Small intestine (tissue), 7 donors: ENCODE measurements at regions not wholly inside any gene's neighbourhood (a gene's known extent, or its start where the extent isn't known, plus 50 kb on each side); places are given as distances from the start of the nearest gene placed in this dataset.

Experiments used
- DNase-seq, 2 donors: peaks; one replicate each; pipeline versions ENCODE4 v3.0.0 to v3.0.0-alpha.2; 2013
- FAIRE-seq: peaks from 2 replicates; lab custom pipeline; 2012; peaks lifted over from hg19 to GRCh38; lab: Jason Lieb, UNC
- H3K27ac ChIP-seq, 3 donors: one replicate each; pipeline ENCODE4 v1.5.1; 2013; ENCODE audit warnings: low read length in 2 of 3, mild to moderate bottlenecking in 2 of 3, control low read depth in 1 of 3, inconsistent platforms in 1 of 3, low read depth in 1 of 3, moderate library complexity in 1 of 3
- H3K27me3 ChIP-seq, 3 donors: one replicate each; pipeline ENCODE4 v1.6.1; 2013; ENCODE audit warnings: low read length in 3 of 3, inconsistent platforms in 1 of 3; ENCODE audit not compliant: control insufficient read depth in 3 of 3, insufficient read depth in 3 of 3
- H3K36me3 ChIP-seq, 3 donors: one replicate each; pipeline ENCODE4 v1.6.1; 2013; ENCODE audit warnings: low read length in 3 of 3, inconsistent platforms in 1 of 3, low read depth in 1 of 3, mild to moderate bottlenecking in 1 of 3, moderate library complexity in 1 of 3; ENCODE audit not compliant: control insufficient read depth in 3 of 3, insufficient read depth in 2 of 3
- H3K4me1 ChIP-seq, 3 donors: one replicate each; pipeline ENCODE4 v1.6.1; 2013; ENCODE audit warnings: low read length in 2 of 3, inconsistent platforms in 1 of 3, low read depth in 1 of 3, mild to moderate bottlenecking in 1 of 3, moderate library complexity in 1 of 3; ENCODE audit not compliant: control insufficient read depth in 3 of 3, insufficient read depth in 2 of 3
- H3K4me3 ChIP-seq, 3 donors: one replicate each; pipeline ENCODE4 v1.5.1; 2013; ENCODE audit warnings: low read length in 3 of 3, control low read depth in 1 of 3, inconsistent platforms in 1 of 3, low read depth in 1 of 3, mild to moderate bottlenecking in 1 of 3, moderate library complexity in 1 of 3
- H3K9me3 ChIP-seq, 2 donors: one replicate each; pipeline ENCODE4 v1.6.1; 2013; ENCODE audit warnings: low read depth in 1 of 2, low read length in 1 of 2; ENCODE audit not compliant: control insufficient read depth in 2 of 2, insufficient read depth in 1 of 2
- WGBS, 3 donors: extraction: QIAGEN DNeasy Blood & Tissue Kit; methylation state at CpG; one replicate each; pipeline ENCODE4 v1.1.7; 2013; 5-methylcytosine and 5-hydroxymethylcytosine counted together
- donor health status: healthy with polysubstance abuse.
- donor health status: control.
- donor health status: control.
- donor health status: Bipolar disorder and iron deficiency.
- donor health status: healthy.

DNA sequence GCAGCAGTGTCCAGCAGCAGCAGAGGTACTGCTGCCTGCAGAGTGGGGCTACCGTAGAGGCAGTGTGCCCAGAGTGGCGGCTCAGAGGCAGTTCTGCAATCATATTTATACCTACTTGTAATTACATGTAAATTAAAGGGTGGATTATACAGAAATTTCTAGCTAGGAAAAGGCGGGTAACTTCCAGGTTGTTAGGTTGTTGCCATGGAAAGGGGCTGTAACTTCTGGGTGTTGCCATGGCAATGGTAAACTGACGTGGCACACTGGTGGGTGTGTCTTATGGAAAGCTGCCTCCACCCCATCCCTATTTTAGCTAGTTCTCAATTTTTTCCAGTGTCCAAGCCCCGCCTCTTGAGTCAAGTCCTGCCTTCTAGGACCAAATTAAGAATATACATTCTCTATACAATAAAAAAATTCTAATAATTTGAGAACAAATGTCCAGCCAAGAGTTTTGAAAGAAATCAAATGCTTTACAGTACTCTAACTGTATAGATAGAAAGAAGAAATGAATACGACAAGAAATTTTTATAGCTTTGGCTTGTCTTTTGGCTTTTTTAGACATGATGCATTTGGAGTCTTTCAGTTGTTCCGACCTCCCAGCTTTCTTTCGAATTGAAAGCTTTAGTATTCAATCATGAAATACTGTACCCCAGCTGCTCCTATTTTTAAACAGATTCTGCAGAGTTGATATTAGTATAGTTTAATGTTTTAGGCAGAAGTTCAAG is 816.6 kb downstream of the DIAPH3 start:
- Histone ChIP-seq H3K27me3 (no peaks in the 10 kb centered on the region), H3K27ac (peak overlapping the region in 1 of 3 donors; percentile 60), H3K9me3 (no peaks in the 10 kb centered on the region), H3K4me1 (no peaks in the 10 kb centered on the region), H3K36me3 (no peaks in the 10 kb centered on the region), H3K4me3 (no peak overlapping the region)
- 46 to 68% (median 62%) methylated on average over 8 of the region's 8 CpGs for WGBS, 3 donors
- DNase-seq (no peak), FAIRE-seq (no peak)

DNA sequence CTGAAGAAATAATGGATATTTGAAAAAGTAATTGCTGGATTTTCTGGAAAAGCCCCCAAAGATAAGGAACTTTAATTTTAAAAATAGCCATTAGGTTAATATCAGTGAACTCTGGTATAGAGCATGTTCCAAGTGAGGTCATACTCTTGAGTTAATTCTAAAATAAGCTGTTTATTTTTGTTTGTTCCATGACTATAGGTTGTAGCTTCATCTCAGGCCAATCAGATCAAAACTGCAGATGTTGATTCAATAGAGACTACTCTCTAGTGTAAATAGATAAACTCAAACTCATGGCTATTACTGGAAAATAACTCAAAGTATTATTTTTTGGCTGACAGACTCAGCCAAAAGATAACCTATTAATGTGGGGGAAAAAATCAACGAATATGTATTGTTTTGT is 815.1 kb downstream of the DIAPH3 start:
- Histone ChIP-seq H3K27ac (no peak overlapping the region), H3K4me1 (no peaks in the 10 kb centered on the region), H3K27me3 (no peaks in the 10 kb centered on the region), H3K9me3 (no peaks in the 10 kb centered on the region), H3K36me3 (no peaks in the 10 kb centered on the region), H3K4me3 (no peak overlapping the region)
- DNase-seq (no peak), FAIRE-seq (no peak)
- WGBS, 3 donors, result 17 to 26% (median 24%) methylated on average over 1 of the region's 1 CpG

DNA sequence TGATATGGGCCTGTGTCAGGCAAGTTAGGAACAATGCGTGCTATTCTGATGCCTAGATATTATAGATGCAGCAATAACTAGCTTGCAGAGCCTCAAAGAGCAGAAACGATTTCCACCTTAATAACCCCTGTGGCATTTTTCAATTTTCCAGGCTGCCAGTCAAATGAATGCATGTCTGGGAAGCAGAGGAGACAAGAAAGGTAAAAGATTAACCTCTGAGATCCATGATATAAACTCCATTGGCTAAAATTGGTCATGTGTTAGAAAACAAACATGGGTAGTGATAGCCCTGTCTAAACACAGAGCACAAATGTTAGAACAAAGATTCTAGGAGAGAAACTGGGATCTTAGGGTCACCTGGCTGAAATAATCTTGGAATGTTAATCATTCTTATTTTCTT is 811.1 kb downstream of the DIAPH3 start:
- H3K36me3 ChIP-seq, result no peaks in the 10 kb centered on the region
- WGBS, 3 donors, result 42 to 68% (median 49%) methylated on average over 2 of the region's 2 CpGs
- H3K9me3 ChIP-seq, result peaks cover 0 to 11% of the 10 kb centered on the region in 2 donors
- no peaks in the 10 kb centered on the region for H3K27me3 ChIP-seq
- DNase-seq (no peak), FAIRE-seq (no peak)
- H3K4me3 ChIP-seq, result no peak overlapping the region
- no peak overlapping the region for H3K27ac ChIP-seq
- no peaks in the 10 kb centered on the region for H3K4me1 ChIP-seq

DNA sequence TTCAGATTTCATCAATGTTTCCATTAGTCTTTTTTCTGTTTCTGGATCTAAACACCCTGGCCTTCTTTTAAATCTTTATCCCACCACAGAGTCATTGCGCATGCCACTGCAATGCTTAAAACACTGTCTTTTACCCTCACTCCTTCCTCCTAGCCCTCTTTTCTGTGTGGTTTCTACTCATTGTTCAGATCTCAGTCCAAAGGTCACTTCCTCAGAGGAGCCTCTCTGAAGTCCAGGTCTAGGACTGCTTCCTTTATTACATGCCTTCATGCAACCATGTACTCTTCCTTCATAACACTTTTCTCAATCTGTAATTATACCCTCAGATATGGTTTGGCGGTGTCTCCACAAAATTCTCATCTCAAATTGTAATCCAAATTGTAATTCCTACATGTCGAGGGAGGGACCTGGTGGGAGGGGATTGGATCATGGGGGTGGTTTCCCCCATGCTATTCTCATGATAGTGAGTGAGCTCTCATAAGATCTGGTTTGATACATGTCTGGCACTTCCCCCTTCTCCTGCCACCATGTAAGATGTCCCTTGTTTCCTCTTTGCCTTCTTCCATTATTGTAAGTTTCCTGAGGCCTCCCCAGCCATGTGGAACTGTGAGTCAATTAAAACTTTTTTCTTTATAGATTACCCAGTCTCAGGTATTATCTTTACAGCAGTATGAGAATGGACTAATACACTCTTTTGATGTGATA is 808.9 kb downstream of the DIAPH3 start:
- no peak for FAIRE-seq
- H3K36me3 ChIP-seq, result no peaks in the 10 kb centered on the region
- H3K27me3 ChIP-seq, result no peaks in the 10 kb centered on the region
- H3K9me3 ChIP-seq, result peaks cover 0 to 11% of the 10 kb centered on the region in 2 donors
- no peak for DNase-seq
- no peak overlapping the region for H3K4me3 ChIP-seq
- H3K4me1 ChIP-seq, result no peaks in the 10 kb centered on the region
- 87 to 90% (median 90%) methylated on average over 3 of the region's 3 CpGs for WGBS, 3 donors
- H3K27ac ChIP-seq, result no peak overlapping the region

DNA sequence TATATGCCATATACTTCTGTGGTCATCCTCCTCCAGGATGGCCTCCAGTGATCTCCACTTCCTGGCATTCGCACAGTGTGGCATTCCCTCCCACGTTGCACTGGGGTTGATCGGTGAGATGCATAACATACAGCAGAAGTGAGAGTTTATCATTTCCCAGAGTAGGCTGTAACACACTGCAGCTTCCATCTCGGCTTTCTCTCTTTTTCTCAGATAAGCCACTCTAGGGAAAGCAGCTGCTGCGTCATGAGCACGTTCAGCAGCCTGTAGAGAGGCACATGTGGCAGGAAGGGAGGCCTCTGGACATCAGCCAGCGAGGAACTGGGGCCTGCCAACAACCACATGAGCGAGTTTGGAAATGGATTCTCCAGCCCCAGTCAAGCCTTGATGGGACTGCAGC is 807.1 kb downstream of the DIAPH3 start:
- no peaks in the 10 kb centered on the region for H3K36me3 ChIP-seq
- no peak overlapping the region for H3K27ac ChIP-seq
- FAIRE-seq, result no peak
- H3K4me3 ChIP-seq, result no peak overlapping the region
- peaks cover 0 to 11% of the 10 kb centered on the region in 2 donors for H3K9me3 ChIP-seq
- DNase-seq, result peak in 1 of 2 donors; percentile 1
- no peaks in the 10 kb centered on the region for H3K27me3 ChIP-seq
- whole genome bisulfite sequencing, 3 donors, result 38 to 55% (median 50%) methylated on average over 8 of the region's 8 CpGs
- no peaks in the 10 kb centered on the region for H3K4me1 ChIP-seq

DNA sequence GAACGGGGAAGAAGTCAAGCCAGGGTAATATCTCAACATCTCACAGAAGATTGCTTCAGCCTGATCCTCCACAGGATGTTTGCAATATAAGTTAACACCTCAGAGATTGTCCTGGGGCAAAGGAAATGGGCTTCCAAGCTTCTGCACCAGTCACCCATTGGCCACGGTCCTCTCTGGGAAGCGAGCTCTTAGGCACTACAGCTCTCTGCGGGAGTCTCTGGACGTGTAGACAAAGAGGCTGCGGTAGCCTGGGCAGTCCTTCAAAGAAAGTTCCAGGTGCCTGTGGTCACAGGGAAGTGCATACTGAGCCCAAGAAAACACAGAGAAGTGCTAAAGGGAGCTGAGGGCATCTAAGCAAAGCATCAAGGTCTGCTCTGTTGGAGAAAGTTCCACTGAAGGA is 805.7 kb downstream of the DIAPH3 start:
- H3K27me3 ChIP-seq, result no peaks in the 10 kb centered on the region
- no peak overlapping the region for H3K27ac ChIP-seq
- no peaks in the 10 kb centered on the region for H3K4me1 ChIP-seq
- FAIRE-seq (no peak), DNase-seq (no peak)
- H3K9me3 ChIP-seq, result peaks cover 0 to 11% of the 10 kb centered on the region in 2 donors
- 80 to 96% (median 87%) methylated on average over 6 of the region's 6 CpGs for WGBS, 3 donors
- no peak overlapping the region for H3K4me3 ChIP-seq
- no peaks in the 10 kb centered on the region for H3K36me3 ChIP-seq

DNA sequence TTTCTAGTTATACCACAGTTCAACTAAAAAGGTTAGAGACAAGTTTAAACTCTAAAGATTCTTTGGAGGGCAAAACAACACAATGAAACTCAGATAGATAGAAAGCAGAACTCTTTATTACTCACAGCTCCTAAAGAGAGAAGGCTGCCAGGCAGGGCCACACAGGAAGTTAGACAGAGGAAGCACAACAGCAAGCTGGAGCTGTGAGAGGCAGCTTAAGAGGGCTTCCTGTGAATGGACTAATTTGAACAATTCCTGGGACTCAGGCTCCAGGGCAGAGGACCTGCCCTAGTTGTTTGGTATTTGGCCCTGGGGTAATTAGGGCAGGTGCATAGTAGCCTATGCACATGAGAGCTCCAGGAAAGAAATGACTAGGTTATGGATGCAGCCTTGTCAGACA is 803.6 kb downstream of the DIAPH3 start:
- Histone ChIP-seq H3K27me3 (no peaks in the 10 kb centered on the region), H3K4me1 (no peaks in the 10 kb centered on the region), H3K36me3 (no peaks in the 10 kb centered on the region), H3K9me3 (peaks cover 0 to 5% of the 10 kb centered on the region in 2 donors), H3K27ac (no peak overlapping the region), H3K4me3 (no peak overlapping the region)
- no peak for DNase-seq
- FAIRE-seq, result no peak

DNA sequence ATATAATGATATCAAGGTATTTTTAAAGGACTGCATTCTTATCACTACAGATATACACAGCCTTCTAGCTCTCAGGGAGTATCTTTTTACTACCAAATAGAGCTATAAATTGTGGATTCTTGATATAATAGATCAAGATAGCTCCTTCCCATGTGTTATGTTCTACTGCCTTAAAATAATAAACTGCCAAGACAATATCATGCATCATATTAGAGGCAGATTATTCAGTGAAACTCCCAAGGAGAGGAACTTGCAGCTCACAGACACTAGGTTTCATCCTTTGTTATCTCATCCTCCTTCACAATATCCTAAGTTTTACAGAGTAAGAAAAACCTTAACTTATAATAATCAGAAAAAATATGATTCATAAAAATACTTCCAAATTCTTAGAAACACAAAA is 802.8 kb downstream of the DIAPH3 start:
- no peaks in the 10 kb centered on the region for H3K4me1 ChIP-seq
- H3K27ac ChIP-seq, result no peak overlapping the region
- peaks cover 0 to 5% of the 10 kb centered on the region in 2 donors for H3K9me3 ChIP-seq
- no peaks in the 10 kb centered on the region for H3K36me3 ChIP-seq
- FAIRE-seq (no peak), DNase-seq (no peak)
- no peak overlapping the region for H3K4me3 ChIP-seq
- H3K27me3 ChIP-seq, result no peaks in the 10 kb centered on the region
